Anterior cingulate cortex (tissue), 58 donors: ENCODE measurements at regions not wholly inside any gene's neighbourhood (a gene's known extent, or its start where the extent isn't known, plus 50 kb on each side); places are given as distances from the start of the nearest gene placed in this dataset.

ENCODE experiments used
- DNase-seq, 58 donors: peaks; one replicate each; lab custom pipeline; 2025; lab: John Stamatoyannopoulos, UW

- no peak for DNase-seq
Observed at GRCh38 chr6:40340957-40341356, 246.2 kb downstream of the LRFN2 start.

DNA sequence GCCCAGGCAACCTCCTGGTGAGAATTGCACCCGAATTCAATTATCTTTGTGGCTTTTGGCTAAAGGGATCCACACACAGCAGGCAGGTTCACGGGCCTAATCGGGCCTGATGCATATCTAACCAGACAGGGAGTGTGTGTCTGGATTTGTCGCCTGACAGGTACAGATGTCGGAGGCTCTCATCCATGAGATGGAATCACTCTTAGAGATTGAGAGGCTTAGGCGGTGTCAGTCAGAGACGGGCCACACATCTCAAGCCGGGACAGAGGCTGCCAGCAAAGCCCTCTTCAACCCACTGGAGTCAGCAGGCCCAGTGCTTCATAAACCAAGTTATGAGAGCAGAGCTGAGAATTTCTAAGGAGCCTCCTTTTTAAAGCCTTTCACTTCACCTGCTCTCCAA, 247.0 kb downstream of the LRFN2 start:
- DNase-seq, result no peak

GRCh38 chr6:40338306-40338705, 248.9 kb downstream of the LRFN2 start:
- no peak for DNase-seq

DNA sequence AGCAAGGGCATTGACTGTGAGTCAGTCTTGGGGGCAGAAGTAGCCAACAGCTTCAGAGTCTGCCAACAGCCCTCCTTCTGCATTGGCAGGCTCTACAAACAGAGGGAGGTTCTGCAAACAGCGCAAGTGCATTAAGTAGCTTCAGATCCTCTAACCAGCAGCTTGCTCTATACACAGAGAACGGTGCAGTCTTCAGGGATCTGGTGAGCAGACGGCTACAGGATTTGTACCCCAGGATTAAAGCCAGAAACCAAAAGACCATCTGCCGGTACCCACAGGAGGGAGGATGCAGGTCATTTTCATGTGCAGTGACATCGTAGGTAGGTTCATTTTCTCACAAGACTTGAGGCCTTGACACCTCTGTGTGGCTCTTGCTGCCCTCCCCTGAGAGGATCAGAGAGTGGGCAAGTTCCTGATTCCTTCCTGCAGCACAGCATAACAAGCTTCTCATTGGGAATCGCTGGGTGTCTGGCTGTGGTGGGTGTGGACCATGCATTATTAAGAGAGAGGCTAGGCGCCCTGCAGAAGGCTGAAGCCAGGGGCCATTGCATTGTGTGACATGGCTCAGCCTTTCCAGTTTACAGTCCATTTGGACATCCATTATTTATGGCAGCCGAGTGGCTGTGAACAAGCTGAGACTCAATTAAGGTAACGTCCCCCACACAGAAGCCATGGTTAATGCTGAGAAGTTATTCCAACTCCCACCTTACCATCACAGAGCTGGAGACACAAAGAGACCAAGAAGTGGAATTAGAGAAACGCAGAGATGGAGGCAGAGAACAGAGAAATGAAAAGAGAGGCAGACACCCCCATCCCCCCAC, 250.0 kb downstream of the LRFN2 start:
- DNase-seq, result no peak

- no peak for DNase-seq
Observed at GRCh38 chr6:40336296-40336695, 250.9 kb downstream of the LRFN2 start.

DNA sequence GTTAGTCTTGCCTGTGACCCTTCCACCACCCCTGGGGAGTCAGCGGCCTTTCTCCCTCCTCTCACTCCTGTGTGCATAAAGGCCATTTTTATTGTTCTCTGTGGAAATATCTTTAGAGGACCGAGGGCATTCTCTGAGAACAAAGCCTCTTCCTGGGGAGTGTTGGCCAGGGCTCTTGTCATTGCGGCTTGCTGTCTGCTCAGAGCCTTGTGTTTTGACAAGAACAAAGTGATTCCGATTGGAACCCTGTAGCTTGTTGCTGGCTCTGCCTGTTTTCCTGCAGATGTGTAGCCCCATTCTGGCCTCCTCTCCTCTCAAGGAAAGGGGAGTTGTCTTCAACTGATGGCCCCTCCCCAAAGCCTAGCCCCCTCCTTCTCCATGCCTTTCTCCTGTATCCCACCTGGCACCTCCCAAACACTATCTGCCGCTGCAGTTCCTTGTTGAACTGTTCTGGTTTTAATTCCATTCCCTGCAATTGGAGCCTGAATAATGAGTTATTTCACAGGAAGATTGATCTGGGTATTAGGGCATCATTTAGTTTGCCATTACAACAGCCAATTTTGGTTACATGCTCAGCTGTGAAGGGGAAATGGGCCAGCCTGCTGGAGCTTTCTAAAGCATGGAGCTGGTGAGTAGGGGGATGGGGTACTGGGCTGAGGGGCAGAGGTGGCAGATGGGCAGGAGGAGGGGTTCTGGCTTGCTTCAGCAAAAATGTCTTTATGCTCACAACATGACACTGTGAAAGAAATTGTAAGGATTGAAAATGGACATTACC, 252.5 kb downstream of the LRFN2 start:
- no peak for DNase-seq

DNA sequence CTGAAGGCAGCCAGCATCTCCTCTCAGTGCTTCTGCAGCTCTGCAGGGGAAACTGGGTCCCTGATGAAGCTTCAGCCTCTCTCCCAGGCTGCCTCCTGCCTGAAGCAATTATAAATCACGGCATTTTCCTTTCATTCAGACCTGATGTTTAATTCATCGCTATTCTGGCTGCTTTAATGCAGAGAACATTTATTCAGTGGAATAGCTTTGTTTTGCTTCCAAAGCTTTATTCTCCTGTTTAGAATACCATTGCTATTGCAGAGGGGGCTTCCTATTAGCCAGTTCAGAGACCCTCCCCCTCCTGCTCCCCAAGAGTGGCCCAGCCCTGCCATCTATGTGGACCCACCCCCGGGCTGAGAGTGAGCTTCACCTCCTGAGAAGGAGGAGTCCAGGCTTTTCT, 255.6 kb downstream of the LRFN2 start:
- no peak for DNase-seq

DNA sequence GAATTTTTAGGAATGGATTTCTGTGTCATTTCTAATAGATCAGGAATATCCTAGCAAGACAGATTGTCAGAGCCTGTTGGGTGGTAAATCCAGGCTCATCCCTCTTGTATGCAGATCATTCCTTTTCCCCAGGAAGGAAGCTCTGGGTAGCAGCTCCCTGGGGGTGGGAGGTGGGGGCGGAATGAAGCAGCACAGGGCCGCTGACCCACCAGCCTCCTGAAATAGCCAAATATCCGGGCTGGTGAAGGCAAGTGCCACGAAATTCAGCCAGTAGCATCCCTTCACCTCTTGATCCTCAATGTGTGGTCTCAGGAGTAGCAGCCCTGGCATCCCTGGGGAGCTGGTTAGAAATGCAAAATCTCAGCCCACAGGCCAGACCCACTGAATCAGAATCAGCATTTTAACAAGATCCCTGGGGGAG, 256.9 kb downstream of the LRFN2 start:
- DNase-seq, result no peak

GRCh38 chr6:40328986-40329545, 258.1 kb downstream of the LRFN2 start:
- no peak for DNase-seq

GRCh38 chr6:40328386-40328985, 258.7 kb downstream of the LRFN2 start:
- DNase-seq, result peak in 1 of 58 donors; percentile 2

DNA sequence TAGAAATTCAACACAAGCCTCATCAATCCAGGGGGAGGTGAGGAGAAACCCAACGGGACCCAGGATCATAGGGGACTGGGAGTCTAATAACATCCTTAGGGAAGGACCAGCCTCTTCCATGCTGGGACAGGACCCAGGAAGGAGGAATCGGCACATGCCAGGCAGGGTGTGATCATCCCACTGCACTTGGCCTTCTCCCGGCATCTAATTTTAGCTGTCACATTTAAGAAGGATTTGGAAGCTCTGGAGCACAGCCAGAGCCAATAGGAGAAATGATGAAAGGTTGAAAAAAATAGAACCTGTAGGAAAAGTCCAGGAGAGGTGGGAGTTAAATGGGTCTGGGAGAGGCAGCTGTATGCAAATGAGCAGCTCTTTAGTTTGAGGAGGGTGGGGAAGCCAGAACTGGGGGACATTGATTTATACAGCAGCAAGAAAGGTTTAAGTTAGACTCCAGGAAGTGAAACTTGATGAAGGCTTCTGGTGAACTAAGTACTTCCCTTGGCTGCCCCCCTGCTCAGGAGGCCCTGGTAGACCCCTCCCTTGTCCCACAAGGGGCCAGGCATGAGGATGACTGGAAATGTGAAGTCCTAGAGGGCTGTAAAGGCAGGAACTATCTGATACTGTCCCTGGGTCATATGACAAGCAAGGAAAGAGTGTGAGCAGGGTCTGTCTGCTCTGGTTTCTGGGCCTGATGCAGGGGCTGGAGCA, 260.3 kb downstream of the LRFN2 start:
- DNase-seq, result no peak

DNA sequence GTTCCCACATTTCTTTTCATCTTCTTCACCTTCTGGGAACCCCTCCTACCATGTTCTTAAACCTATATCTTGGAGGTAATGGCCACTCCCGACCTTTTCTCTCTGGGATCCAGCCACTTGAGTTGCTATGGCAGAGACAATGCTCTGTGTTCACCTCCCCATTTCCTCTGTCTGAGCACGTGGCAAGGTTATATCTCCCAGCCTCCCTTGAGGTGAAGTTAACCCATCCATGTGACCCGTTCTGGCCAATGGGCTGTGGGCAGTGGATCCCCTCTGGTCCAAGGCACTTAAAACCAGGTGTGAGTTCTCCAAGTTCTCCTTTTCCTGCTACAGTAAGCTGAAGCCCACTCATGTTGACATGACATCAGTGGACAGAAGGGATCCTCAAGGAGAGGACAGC, 261.4 kb downstream of the LRFN2 start:
- DNase-seq, result no peak

DNA sequence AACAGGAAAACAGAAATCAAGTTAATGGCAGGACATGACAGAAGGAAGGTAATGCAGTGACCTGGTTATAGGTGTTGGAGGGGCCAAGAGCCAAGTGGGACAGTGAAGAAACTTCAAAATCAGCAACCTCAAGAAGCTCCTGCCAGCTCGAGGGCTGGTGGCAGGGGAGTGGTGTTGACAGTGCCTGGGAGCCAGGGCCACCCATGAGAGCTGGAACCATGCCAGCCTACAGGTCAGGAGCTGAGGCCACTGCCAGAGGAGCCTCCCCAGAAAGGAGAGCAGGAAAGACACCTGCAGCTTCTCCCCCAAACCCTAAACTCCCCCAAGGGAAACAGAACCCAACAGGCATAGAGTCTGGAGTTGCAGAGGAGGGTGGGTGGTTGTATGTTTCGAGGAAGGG, 262.1 kb downstream of the LRFN2 start:
- no peak for DNase-seq

DNA sequence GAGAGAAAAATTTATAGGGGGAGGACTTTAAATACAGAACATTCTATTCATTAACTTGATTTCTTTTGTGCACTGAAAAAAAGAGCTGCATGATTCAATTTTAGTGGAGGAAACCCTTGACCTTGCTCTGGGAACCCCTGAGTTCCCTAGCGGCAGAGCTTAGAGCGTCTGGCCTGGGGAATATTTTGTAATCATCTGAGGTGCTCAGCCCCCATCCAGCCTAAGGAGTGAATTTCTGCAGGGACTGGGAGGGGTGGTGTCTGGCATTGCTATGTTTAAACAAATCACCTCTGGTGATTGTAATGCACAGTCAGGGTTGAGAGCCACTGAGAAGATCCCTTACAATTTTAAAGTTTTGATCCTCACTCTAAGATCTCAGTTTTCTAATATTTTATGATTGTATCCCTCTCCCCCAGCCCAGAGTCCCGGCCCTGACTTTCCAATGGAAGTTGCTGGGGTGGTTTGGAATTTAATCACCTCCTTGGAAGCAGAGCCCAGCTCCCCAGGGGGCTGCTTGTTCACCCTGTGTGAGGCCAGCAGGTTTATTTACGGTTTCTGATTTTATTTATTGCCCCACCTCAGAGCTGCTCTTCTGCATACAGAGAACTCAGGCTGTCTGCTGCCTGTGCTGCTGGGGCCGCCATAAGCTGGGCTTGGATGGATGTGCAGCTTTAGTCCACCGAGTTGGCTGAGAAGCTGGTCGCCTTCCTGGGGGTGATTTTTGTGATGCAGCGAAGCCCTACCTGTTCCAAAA, 263.1 kb downstream of the LRFN2 start:
- DNase-seq, result no peak

DNA sequence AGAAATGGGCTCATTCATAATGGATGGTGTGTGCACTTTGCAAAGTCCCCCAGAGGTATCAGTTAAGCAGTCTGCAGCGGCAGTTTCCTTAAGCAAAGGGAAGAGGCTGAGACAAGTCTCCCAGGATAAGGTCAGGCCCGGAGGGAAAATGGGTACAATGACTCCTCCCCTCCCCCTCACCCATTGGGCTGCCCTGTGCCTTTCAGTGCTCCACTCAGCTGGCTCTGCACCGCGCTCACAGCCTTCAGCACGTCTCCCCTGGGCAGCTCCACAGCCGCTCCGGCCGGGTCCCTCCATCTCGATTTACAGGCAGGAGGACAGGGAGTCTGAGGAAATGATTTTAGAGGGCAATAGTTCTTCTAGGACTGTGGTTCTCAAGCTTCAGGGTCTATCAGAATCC, 264.8 kb downstream of the LRFN2 start:
- no peak for DNase-seq

GRCh38 chr6:40321616-40322015, 265.5 kb downstream of the LRFN2 start:
- no peak for DNase-seq

- DNase-seq, result no peak
Observed at GRCh38 chr6:40320947-40321346, 266.2 kb downstream of the LRFN2 start.

DNA sequence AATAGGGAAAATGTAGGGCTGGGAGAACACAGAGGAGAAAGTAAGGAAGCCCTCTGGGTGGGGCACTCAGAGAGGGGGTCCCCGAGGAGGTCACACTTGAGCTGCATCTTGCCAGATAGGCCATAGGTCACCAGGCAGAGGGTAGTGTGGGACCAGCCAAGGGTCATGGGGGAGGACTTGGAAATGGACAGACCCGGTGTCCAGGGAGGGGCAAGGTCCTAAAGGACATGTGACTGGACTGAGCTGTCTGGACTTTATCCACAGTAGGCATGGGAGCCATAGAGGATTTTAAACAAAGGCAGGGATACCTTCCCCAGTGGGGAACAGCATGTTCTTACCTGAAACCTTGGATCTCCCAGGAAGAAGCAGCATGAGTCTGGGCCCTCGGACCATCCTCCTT, 266.7 kb downstream of the LRFN2 start:
- no peak for DNase-seq

GRCh38 chr6:40319124-40319523, 268.0 kb downstream of the LRFN2 start:
- no peak for DNase-seq

DNA sequence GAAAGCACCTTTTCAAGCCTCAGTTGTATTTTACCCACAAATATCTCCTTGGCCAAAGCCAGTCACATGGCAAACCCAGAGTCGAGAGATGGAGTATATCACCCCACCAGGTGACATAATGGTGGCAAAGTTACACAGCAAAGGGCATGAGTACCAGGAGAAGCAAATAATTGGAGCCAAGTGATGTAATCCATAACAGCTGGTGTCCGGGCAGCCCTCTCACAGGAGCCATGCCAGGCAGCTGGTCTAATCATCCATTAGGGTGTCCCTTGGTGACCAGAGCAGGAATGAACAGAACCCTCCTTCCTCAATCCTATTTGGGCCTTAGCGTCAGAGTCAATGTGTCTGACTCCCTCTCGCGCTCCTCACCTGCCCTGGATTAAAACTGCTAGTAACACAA, 272.1 kb downstream of the LRFN2 start:
- no peak for DNase-seq
